ENCODE measurements at regions not wholly inside any gene's neighbourhood (a gene's known extent, or its start where the extent isn't known, plus 50 kb on each side); places are given as distances from the start of the nearest gene placed in this dataset.

GRCh38 chr10:124329362-124329761, 89.4 kb downstream of the OAT start:
- H3K9ac ChIP-seq (ENCODE audit: low read depth, low read length): no peak overlapping the region
- H2AK5ac ChIP-seq (ENCODE audit: low read depth, low read length): no peak overlapping the region
- H3K4me1 ChIP-seq (ENCODE audit: control insufficient read depth, insufficient read depth, low read length): no peaks in the 10 kb centered on the region
- intact Hi-C loops (cut with micrococcal nuclease): no loop called here
- H4K5ac ChIP-seq (ENCODE audit: low read depth, low read length): no peak overlapping the region
- no peak overlapping the region for H3K4me3 ChIP-seq (ENCODE audit: insufficient read depth, low read depth, low read length)
- H3K36me3 ChIP-seq (ENCODE audit: control insufficient read depth, insufficient read depth, low read length): no peaks in the 10 kb centered on the region
- H3K56ac ChIP-seq (ENCODE audit: extremely low read depth, insufficient read depth, low read length): no peak overlapping the region
- H3K4ac ChIP-seq (ENCODE audit: low read depth, low read length): no peak overlapping the region
- H2BK5ac ChIP-seq (ENCODE audit: low read depth, low read length, poor library complexity, severe bottlenecking): no peak overlapping the region
- WGBS, 2 experiments (ENCODE audit: extremely low coverage in 2 of 2, insufficient read length in 1 of 2): no CpG with 5 or more reads among the region's 1 CpG
- H3K4me2 ChIP-seq (ENCODE audit: low read depth, low read length): no peak overlapping the region
- no peaks in the 10 kb centered on the region for H3K9me3 ChIP-seq (ENCODE audit: control insufficient read depth, insufficient read depth, low read length)
- H2BK20ac ChIP-seq (ENCODE audit: low read depth, low read length): no peak overlapping the region
- H2AFZ ChIP-seq (replicated peaks; ENCODE audit: low read length, poor library complexity): no peak overlapping the region
- no peaks in the 10 kb centered on the region for H3K27me3 ChIP-seq (ENCODE audit: control insufficient read depth, insufficient read depth, low read length)
- H4K20me1 ChIP-seq (ENCODE audit: insufficient read depth, low read length): no peaks in the 10 kb centered on the region
- dilution Hi-C loops (cut with HindIII; ENCODE audit: low sequenced_read_pairs, unreplicated experiment): no loop called here
- POLR2A ChIA-PET (ENCODE audit: unreplicated experiment): no interaction called here
- no peak overlapping the region for H3K14ac ChIP-seq (replicated peaks; ENCODE audit: low read depth, low read length)
- H3K9me1 ChIP-seq (ENCODE audit: insufficient read depth, low read length): no peaks in the 10 kb centered on the region
- H4K8ac ChIP-seq (ENCODE audit: low read depth in 2 of 2, low read length in 2 of 2): no peak overlapping the region
- no peaks in the 10 kb centered on the region for H3K79me1 ChIP-seq (ENCODE audit: low read depth in 1 of 2, low read length in 2 of 2)
- no peak overlapping the region for H4K91ac ChIP-seq (ENCODE audit: insufficient read depth, low read depth, low read length)
- no peak overlapping the region for H2BK120ac ChIP-seq (ENCODE audit: low read depth, low read length)
- H3K27ac ChIP-seq (ENCODE audit: insufficient read depth, low read length): no peak overlapping the region
- no TSS peak for BruUV-seq (replicated peaks)
- CTCF ChIA-PET: no interaction called here
- in situ Hi-C loops (cut with MboI; ENCODE audit: low sequenced_read_pairs): no loop called here
- DNase-seq (no peak), ATAC-seq (ENCODE audit: low read depth) (no peak)
- H2BK15ac ChIP-seq (ENCODE audit: low read depth, low read length): no peak overlapping the region
- TF ChIP-seq MXI1 (IDR thresholded peaks at IDR 0.05; ENCODE audit: borderline replicate concordance, low read depth, low read length) (no peak), RFX5 (IDR thresholded peaks at IDR 0.05; ENCODE audit: low read depth, low read length) (no peak), USF2 (IDR thresholded peaks at IDR 0.05; ENCODE audit: low read depth, low read length) (no peak), CHD1 (IDR thresholded peaks at IDR 0.05; ENCODE audit: low read depth, low read length) (no peak), SMC3 (IDR thresholded peaks at IDR 0.05; ENCODE audit: low read depth, low read length) (no peak), POLR2A (IDR thresholded peaks at IDR 0.05; ENCODE audit: low read depth, low read length) (no peak)
- H3K23ac ChIP-seq (ENCODE audit: low read depth, low read length): no peak overlapping the region
- H3K18ac ChIP-seq (ENCODE audit: low read depth, low read length): no peak overlapping the region
- H2AK9ac ChIP-seq (replicated peaks; ENCODE audit: low read depth, low read length, poor library complexity): no peak overlapping the region
